SK-N-SH (cell line): ENCODE measurements at regions not wholly inside any gene's neighbourhood (a gene's known extent, or its start where the extent isn't known, plus 50 kb on each side); places are given as distances from the start of the nearest gene placed in this dataset.

Source experiments
- CTCF ChIP-seq: fragments of 200-600 bp; sonication (generic); IDR thresholded peaks from 2 replicates; pipeline ENCODE4 v1.6.1; 2017; ENCODE audit warnings: antibody characterized with exemption, mild to moderate bottlenecking, moderate library complexity
- EP300 ChIP-seq, 2 experiments: IDR thresholded peaks; 2 replicates each; pipeline versions ENCODE4 v1.4.0 to v1.6.1; 2012; ENCODE audit warnings: borderline replicate concordance in 1 of 2, low read depth in 1 of 2, low read length in 1 of 2
- EZH2phosphoT487 ChIP-seq: fragments of 200-600 bp; sonication (generic); IDR thresholded peaks from 2 replicates; pipeline ENCODE4 v1.6.1; 2017; ENCODE audit warnings: low read depth, mixed run types, mild to moderate bottlenecking, antibody characterized with exemption, moderate library complexity, borderline replicate concordance
- FOXM1 ChIP-seq: IDR thresholded peaks from 2 replicates; pipeline ENCODE4 v1.4.0; 2012; ENCODE audit warnings: low read depth, mild to moderate bottlenecking
- GABPA ChIP-seq: IDR thresholded peaks from 2 replicates; pipeline ENCODE4 v1.4.0; 2012; ENCODE audit warnings: low read depth, mild to moderate bottlenecking
- MAX ChIP-seq: IDR thresholded peaks from 2 replicates; pipeline ENCODE4 v1.4.0; 2012; ENCODE audit warnings: low read depth
- MEF2A ChIP-seq: IDR thresholded peaks from 2 replicates; pipeline ENCODE4 v1.4.0; 2012; ENCODE audit warnings: low read depth, borderline replicate concordance
- POLR2AphosphoS5 ChIP-seq: IDR thresholded peaks from 2 replicates; pipeline ENCODE4 v1.6.1; 2012; ENCODE audit warnings: low read depth, low read length
- RAD21 ChIP-seq: IDR thresholded peaks from 2 replicates; pipeline ENCODE4 v1.6.1; 2012; ENCODE audit warnings: mild to moderate bottlenecking, low read length
- REST ChIP-seq: IDR thresholded peaks from 2 replicates; pipeline ENCODE4 v1.6.1; 2012; ENCODE audit warnings: mild to moderate bottlenecking, low read depth, low read length, moderate library complexity
- RFX5 ChIP-seq: IDR thresholded peaks from 2 replicates; pipeline ENCODE4 v1.6.1; 2012; ENCODE audit warnings: mild to moderate bottlenecking, improper control_type of control experiment, low read length
- USF1 ChIP-seq: IDR thresholded peaks from 2 replicates; pipeline ENCODE4 v1.4.0; 2012; ENCODE audit warnings: low read depth, borderline replicate concordance
- USF2 ChIP-seq: fragments of 150-350 bp; IDR thresholded peaks from 2 replicates; pipeline ENCODE4 v1.6.1; 2017; ENCODE audit warnings: antibody characterized with exemption, low read length, low read depth, borderline replicate concordance
- YY1 ChIP-seq: IDR thresholded peaks from 2 replicates; pipeline ENCODE4 v1.4.0; 2012; ENCODE audit warnings: low read depth, mild to moderate bottlenecking

GRCh38 chr6:91718198-91718597 lies 1131.3 kb upstream of the MAP3K7 start:
- TF ChIP-seq USF1 (no peak), RAD21 (no peak), REST (no peak), CTCF (no peak), EP300 (IDR thresholded peaks at IDR 0.05; ENCODE audit: borderline replicate concordance in 1 of 2, low read depth in 1 of 2, low read length in 1 of 2) (no peak), MAX (no peak), EZH2phosphoT487 (no peak), FOXM1 (no peak), YY1 (no peak), RFX5 (no peak), GABPA (no peak), USF2 (no peak), POLR2AphosphoS5 (no peak), MEF2A (no peak)
